RWPE1 (cell line): ENCODE measurements at regions not wholly inside any gene's neighbourhood (a gene's known extent, or its start where the extent isn't known, plus 50 kb on each side); places are given as distances from the start of the nearest gene placed in this dataset.
A peak's percentile ranks its signal among the peaks of the same experiment; 100 is the strongest.
"Not testable (repeated sequence)": the region's sequence is repeated elsewhere in the genome, so short reads cannot be mapped to it uniquely, and the experiment has no call there.

Experiments used
- CTCF ChIA-PET: fragments of 350-600 bp; sonication (Branson Sonifier 250); formaldehyde crosslinking; extraction: SDS; loops from one replicate; lab custom pipeline; 2021; lab: Yijun Ruan, JAX
- POLR2A ChIA-PET: fragments of 400-600 bp; formaldehyde crosslinking; extraction: SDS; loops from one replicate; lab custom pipeline; 2020; ENCODE audit warnings: antibody characterized with exemption; ENCODE audit not compliant: low non-redundant PET; lab: Yijun Ruan, JAX
- DNase-seq: peaks from one replicate; pipeline ENCODE4 v3.0.0; 2012; ENCODE audit warnings: low spot score
- H3K27ac ChIP-seq: fragments of 450-650 bp; 2 replicates; pipeline ENCODE4 v1.5.1; 2017
- CTCF ChIP-seq: fragments of 450-650 bp; conservative IDR thresholded peaks from 2 replicates; pipeline ENCODE4 v1.5.1; 2017; ENCODE audit warnings: low read depth, mild to moderate bottlenecking

- DNase-seq, result no peak
- POLR2A ChIA-PET, result no interaction called here
- TF ChIP-seq CTCF, result no peak
- no peak overlapping the region for H3K27ac ChIP-seq
- CTCF ChIA-PET, result no interaction called here
Measured at GRCh38 chr7:125074141-125074540, 144.5 kb upstream of the POT1 start.

- TF ChIP-seq CTCF, result no peak
- CTCF ChIA-PET, result interaction anchor here (0.6 kb wide), 1 partner anchor 814 kb away, joined by 3 read pairs; no protein-coding TSS in a partner anchor
- H3K27ac ChIP-seq, result no peak overlapping the region
- POLR2A ChIA-PET, result no interaction called here
- DNase-seq, result no peak
Measured at GRCh38 chr7:125065546-125065945, 135.9 kb upstream of the POT1 start.

GRCh38 chr7:125065001-125065400 is 135.4 kb upstream of the POT1 start:
- POLR2A ChIA-PET, result no interaction called here
- TF ChIP-seq CTCF, result no peak
- no peak for DNase-seq
- H3K27ac ChIP-seq, result no peak overlapping the region
- CTCF ChIA-PET, result interaction anchor here (0.6 kb wide), 1 partner anchor 814 kb away, joined by 3 read pairs; no protein-coding TSS in a partner anchor

- POLR2A ChIA-PET, result no interaction called here
- H3K27ac ChIP-seq, result no peak overlapping the region
- peak; percentile 27 for DNase-seq
- TF ChIP-seq CTCF, result no peak
- CTCF ChIA-PET, result interaction anchor here (0.6 kb wide), 1 partner anchor 255 kb away, joined by 3 read pairs; no protein-coding TSS in a partner anchor
Measured at GRCh38 chr7:125061776-125062397, 132.3 kb upstream of the POT1 start.

- POLR2A ChIA-PET, H3K27ac ChIP-seq, DNase-seq: not testable (repeated sequence)
- CTCF ChIA-PET, result interaction anchor here (0.6 to 1.2 kb wide), 2 partner anchors 255 to 256 kb away, joined by 3 to 6 read pairs; no protein-coding TSS in a partner anchor
Measured at GRCh38 chr7:125061083-125061745, 131.6 kb upstream of the POT1 start.

GRCh38 chr7:125059861-125060456 is 130.3 kb upstream of the POT1 start:
- CTCF ChIA-PET, result interaction anchor here (0.6 to 1.2 kb wide), 6 partner anchors 28 to 608 kb away, joined by 3 to 7 read pairs (median 4); no protein-coding TSS in a partner anchor
- TF ChIP-seq CTCF, result peak; percentile 54
- POLR2A ChIA-PET, result no interaction called here
- no peak for DNase-seq
- no peak overlapping the region for H3K27ac ChIP-seq

GRCh38 chr7:125057963-125058362 is 128.3 kb upstream of the POT1 start:
- CTCF ChIA-PET, result no interaction called here
- no peak for DNase-seq

More at GRCh38 chr7:125057963-125058362, 128.3 kb upstream of the POT1 start:
- no peak for TF ChIP-seq CTCF
- H3K27ac ChIP-seq, result no peak overlapping the region
- POLR2A ChIA-PET, result no interaction called here
